CD4-positive, alpha-beta T cell treated with Interleukin-4 for 4 hours (primary cell): ENCODE measurements at regions not wholly inside any gene's neighbourhood (a gene's known extent, or its start where the extent isn't known, plus 50 kb on each side); places are given as distances from the start of the nearest gene placed in this dataset.

Experiments
- DNase-seq: peaks from one replicate; pipeline ENCODE4 v3.0.0-alpha.2; 2020

DNA sequence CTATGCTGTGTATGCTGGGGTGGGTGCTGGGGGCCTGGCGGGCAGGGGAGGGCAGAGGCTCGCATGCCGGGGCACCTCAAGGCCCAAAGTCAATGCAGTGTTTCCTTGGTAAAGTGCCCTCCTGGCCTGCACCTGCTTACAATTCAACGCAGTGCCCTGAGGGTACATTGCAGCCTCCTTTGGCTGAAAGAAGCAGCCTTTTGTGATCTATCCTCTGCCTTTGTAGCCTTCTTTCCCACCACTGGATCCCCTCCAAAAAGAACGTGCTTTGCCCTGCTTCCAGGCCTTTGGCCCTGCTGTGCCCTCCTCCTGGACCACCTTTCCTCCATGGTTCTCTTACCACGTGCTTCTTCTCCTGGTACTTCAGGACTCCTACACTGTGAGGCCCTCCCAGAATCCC is 113.6 kb upstream of the PTPN1 start:
- DNase-seq: no peak

DNA sequence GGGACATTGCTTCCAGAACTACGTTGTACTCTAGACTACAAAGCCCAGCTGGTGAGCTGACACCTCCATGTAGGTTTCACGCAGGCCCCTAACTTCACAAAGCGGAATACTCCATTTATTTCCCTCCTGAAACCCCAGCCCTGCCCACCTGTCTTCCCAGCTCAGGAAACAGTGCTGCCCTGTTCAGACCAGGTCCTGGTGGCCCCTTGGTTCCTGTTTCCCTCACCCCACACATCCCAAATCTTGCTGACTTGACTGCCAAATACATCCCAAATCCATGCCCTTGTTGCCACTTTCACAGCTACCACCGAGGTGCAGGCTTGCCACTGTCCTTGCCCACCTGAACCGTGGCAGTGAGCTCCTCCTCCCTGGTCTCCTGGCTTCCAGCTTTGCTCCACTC is 113.1 kb upstream of the PTPN1 start:
- DNase-seq: no peak

DNA sequence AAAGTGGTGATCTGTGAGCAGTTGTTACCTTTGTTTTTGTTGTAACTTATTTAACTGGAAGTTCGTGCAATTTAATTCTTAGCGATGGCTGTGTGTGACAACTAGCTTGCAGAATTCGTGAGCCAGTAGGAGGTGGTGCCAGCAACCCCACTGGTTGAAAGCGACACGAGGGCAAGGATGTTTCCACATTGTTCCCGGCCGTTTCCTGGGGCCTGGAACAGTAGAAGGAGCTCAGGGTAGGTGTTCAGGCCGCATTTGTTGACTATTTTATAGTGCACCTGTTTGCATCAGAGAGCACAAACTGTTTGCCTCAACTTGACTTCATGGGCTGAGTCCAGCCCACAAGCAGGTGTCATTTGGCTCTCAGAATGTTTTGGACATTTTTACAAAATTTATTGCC is 112.1 kb upstream of the PTPN1 start:
- no peak for DNase-seq

DNA sequence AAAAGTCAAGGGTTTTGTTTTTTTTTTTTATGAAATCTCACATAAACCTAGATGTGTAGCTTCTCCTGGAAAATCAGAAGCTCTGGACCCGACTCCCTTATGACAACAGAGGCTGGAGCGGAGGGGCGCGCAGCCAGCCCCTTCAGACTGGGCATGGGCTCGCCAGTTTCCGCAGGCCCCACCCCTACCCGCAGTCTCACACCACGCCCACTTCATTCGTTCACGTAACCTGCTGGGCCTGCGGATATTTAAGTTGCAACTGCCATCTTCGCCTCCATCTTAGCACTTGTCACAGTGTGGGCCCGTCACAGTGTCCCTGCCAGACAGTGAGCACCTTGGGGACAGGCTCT is 111.7 kb upstream of the PTPN1 start:
- no peak for DNase-seq

DNA sequence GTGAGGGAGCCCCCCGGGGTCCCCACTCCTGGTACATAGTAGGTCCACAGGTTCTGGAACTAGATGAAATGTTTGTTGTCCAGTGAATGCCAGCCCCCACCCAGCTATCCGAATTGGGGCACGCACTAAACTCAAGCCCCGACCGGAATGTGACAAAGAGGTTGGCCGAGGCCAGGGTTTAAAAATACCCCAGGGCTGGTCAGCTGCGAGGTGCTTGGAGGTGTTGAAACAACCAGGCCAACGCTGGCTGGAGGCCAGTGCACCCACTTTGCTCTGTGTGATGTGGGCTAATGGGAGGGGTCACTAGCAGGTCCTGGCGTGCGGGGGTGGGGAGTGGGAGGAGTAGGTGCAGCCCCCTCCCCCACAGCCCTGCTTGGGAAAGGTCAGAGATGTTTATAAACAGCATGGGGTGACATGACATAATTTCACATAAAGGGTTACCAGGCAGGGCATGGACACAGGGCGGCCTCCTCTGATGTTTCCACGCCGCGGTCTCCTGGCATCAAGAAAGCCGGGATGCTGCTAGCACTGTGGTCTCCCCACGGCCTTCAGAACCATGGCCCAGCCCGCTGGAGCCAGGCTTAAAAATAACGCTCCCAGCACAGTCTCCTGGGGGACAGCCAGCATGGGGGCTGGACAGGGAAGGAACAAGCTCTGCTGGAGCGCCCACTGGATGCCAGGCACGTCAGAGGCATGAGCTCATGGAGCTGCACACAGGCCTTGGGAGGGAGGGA is 111.2 kb upstream of the PTPN1 start:
- no peak for DNase-seq

DNA sequence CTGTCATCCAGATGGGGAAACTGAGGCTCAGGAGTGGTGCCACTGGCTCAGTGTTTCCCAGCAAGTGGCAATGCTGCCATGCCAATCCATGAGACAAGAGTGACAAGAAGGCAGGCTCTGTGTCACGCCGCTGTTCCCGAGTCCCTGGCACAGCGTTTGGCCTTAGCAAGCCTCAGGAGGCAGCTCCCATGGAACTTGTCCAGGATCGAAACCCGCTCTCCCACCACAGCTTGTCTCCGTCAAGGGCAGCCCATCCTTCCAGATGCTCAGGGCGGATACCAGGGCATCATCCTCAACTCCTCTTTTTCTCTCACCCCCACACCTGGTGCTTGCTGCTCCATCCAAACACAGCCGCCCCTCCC is 110.6 kb upstream of the PTPN1 start:
- DNase-seq: no peak

DNA sequence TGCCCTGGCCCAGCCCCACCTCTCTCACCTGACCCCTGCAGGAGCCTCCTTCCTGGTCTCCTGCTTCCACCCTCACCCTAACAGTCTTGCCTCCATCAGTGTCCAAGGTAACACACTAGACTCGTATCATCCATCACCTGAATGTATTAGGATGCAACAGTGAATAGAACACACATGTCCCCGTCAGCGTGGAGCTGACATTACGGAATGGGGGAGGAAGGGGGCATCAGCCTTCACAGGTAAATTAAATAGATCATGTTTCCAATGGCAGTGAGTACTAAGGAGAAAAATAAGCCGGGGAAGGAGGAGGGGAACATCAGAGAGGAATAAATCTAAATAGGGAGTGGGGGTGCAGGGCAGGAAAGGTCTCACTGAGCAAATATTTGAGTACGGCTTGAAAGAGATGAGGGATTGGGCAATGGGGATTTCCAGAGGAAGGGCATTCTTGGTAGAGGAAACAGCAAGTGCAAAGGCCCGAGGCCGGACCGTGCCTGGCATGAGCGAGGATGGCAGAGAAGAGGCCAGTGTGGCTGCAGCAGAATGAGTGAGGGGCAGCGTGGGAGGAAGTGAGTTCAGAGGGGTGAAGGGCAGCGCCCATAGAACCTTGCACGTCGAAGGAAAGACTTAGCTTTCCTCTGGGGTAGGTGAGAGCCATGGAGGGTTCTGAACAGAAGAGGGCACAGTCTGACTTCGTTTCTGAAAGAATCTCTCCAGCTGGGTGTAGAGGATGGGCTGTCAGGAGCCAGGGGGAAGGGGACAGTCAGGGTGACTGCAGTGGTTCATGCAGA is 110.1 kb upstream of the PTPN1 start:
- no peak for DNase-seq

DNA sequence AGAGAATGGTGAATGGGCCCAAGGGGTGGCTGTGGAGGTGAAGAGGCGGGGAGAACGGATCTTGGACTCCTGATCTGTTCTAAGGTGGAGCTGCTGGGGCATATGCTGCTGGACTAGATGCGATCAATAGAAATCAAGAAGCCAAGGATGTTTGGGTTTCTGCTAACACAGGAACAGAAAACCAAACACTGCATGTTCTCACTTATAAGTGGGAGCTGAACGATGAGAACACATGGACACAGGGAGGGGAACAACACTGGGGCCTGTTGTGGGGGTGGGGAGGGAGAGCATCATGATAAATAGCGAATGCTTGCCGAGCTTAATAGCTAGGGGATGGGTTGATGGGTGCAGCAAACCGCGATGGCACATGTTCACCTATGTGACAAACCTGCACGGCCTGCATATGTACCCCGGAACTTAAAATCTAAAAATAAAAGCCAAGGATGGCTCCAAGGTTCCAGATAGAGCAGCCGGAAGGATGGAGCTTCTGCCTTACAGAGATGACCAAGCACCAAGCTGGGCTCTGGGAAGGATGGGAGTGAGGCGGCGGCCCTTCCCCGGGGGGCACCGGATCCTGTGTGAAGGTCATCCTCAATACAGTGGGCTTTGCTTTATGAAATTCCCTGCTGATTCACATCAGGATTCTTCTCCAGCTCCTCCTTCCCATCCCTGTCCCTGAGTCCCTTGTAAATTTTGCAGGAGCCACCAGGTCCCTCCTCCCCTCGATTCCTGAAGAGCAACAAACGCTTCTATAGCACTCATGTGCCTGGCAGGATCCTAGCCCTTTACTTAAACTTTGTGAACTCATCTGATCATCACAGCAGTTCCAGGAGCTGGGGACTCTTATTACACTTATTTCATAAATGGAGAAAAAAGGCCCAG is 109.2 kb upstream of the PTPN1 start:
- no peak for DNase-seq

- no peak for DNase-seq
Observed at GRCh38 chr20:50401587-50402418, 108.4 kb upstream of the PTPN1 start.

- no peak for DNase-seq
Observed at GRCh38 chr20:50403565-50404418, 106.4 kb upstream of the PTPN1 start.

- DNase-seq: no peak
Observed at GRCh38 chr20:50404419-50405234, 105.6 kb upstream of the PTPN1 start.

- no peak for DNase-seq
Observed at GRCh38 chr20:50405235-50405914, 104.8 kb upstream of the PTPN1 start.

DNA sequence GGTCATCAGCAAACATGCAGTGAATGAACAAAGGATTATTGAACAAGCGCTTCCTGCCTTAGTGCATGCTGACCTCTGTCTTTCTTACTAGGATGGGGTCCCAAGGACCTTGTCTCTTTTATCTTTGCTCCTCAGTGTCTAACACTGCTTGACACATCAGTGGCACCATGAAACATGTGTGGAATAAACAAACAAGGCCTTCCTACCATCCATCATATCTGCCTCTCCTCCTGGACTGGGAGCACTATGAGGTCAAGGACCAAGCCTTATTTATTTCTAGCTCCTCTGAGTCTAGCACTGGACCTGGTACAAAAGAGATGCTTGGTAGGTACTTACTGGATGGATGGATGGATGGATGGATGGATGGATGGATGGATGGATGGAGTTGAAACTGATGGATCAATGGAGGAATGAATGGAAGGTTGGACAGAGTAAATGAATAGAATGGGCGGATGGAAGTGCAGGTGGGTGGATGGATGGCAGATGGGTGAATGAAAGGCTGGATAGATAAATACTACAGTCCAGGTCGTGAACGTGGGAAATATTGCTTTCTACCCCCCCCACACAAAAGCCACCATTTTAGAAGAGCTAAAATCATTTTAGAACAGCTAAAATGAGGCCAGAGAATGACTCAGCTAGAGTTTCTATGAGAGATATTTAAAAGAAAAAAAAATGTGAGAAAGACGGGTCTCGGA is 104.1 kb upstream of the PTPN1 start:
- DNase-seq: no peak

DNA sequence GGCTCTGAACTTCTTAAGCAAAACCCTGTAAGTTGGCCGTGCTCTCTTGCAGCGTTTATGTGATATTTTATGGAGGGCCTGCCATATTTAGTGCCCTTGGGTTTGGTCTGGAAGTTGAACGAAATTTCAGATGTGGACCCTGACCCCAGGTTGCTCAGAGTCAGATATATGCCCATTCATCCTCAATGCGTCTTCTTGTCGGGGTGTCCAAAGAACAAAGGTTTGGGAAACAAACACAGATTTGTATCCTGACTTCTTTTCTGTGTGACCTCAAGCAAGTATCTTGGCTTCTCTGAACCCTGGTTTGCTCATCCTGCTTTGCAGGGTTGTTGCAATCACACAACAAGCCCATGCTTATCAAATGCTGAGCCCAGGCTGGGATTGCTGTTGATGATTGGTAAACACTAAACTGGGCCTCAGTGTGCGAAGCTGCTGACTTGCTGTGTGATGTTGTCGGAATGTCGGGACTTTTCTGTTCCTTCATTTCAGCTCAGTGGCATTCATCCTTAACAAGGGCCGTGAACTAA is 103.5 kb upstream of the PTPN1 start:
- no peak for DNase-seq

GRCh38 chr20:50408526-50409364 is 101.4 kb upstream of the PTPN1 start:
- no peak for DNase-seq

- DNase-seq: no peak
Observed at GRCh38 chr20:50409495-50409894, 100.7 kb upstream of the PTPN1 start.

DNA sequence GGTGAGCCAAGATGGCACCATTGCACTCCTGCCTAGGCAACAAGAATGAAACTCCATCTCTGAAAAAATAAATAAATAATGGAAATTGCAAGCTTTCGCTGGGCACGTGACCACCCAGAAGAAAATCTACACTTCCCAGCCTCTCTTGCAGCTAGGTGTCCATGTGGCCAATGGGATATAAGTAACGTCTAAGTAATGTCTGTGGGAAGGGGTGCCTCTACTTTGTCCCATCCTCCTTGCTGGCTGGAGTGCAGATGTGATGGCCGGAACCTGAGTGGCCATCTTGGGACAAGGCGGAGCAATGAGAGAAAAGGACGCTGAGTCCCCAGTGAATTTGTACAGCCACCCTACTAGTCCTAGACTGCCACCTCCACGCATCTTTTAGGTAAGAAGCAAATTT is 99.8 kb upstream of the PTPN1 start:
- DNase-seq: no peak

DNA sequence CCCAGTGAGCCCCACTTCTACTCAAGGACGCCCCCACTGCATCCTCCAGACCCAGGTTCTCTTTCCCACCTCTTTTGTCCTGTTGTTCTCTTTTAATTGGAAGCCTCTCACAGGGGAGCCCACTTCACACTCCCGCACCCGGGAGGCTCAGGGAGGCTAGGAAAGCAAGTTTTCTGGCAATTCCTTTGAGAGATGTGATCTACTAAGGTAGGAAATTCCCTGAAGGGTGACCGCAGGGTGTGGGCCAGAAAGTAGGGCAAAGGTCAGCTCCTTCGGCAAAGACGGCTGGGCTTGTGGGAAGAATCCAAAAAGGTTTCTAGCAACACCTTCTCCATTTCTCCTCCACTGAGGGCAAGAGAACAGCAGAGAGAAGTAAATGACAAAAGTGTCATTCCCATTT is 98.1 kb upstream of the PTPN1 start:
- DNase-seq: no peak
